Activated CD4-positive, alpha-beta T cell treated with anti-CD3 and anti-CD28 coated beads, Interleukin-2, amount 10 ng/mL, durations not matched to agents 7 days and 5 days (primary cell): ENCODE measurements at regions not wholly inside any gene's neighbourhood (a gene's known extent, or its start where the extent isn't known, plus 50 kb on each side); places are given as distances from the start of the nearest gene placed in this dataset.
"Not testable (repeated sequence)": the region's sequence is repeated elsewhere in the genome, so short reads cannot be mapped to it uniquely, and the experiment has no call there.

ENCODE experiments used
- CTCF ChIA-PET: fragments of 350-600 bp; sonication (Branson Sonifier 250); formaldehyde crosslinking; loops from one replicate; lab custom pipeline; 2021; ENCODE audit warnings: antibody characterized with exemption; lab: Charles Lee
- POLR2A ChIA-PET: fragments of 350-600 bp; sonication (Branson Sonifier 250); formaldehyde crosslinking; loops from one replicate; lab custom pipeline; 2021; ENCODE audit warnings: antibody characterized with exemption; lab: Charles Lee
- DNase-seq: peaks from one replicate; pipeline ENCODE4 v3.0.0-alpha.2; 2020
- H3K27ac Mint-ChIP-seq: one replicate; pipeline ENCODE4 v1.8.0; 2021; ENCODE audit warnings: mild to moderate bottlenecking, moderate library complexity, mixed read lengths
- H3K27me3 Mint-ChIP-seq: one replicate; pipeline ENCODE4 v1.8.0; 2021; ENCODE audit warnings: mixed read lengths
- H3K36me3 Mint-ChIP-seq: one replicate; pipeline ENCODE4 v1.8.0; 2021; ENCODE audit warnings: low read depth, mixed read lengths
- H3K4me1 Mint-ChIP-seq: one replicate; pipeline ENCODE4 v1.8.0; 2021; ENCODE audit warnings: mixed read lengths
- H3K4me3 Mint-ChIP-seq: one replicate; pipeline ENCODE4 v1.8.0; 2021; ENCODE audit warnings: mild to moderate bottlenecking, moderate library complexity, mixed read lengths
- H3K9me3 Mint-ChIP-seq: one replicate; pipeline ENCODE4 v1.8.0; 2021; ENCODE audit warnings: mixed read lengths

GRCh38 chr20:7137395-7138151 is 370.1 kb downstream of the BMP2 start:
- H3K27me3 Mint-ChIP-seq, result no peaks in the 10 kb centered on the region
- DNase-seq, result no peak
- CTCF ChIA-PET, result no interaction called here
- no peaks in the 10 kb centered on the region for H3K9me3 Mint-ChIP-seq
- POLR2A ChIA-PET, result no interaction called here
- H3K36me3 Mint-ChIP-seq, result no peaks in the 10 kb centered on the region
- no peak overlapping the region for H3K27ac Mint-ChIP-seq
- no peaks in the 10 kb centered on the region for H3K4me1 Mint-ChIP-seq
- H3K4me3 Mint-ChIP-seq, result no peak overlapping the region

GRCh38 chr20:7144464-7144863 is 377.0 kb downstream of the BMP2 start:
- POLR2A ChIA-PET, result no interaction called here
- CTCF ChIA-PET, result no interaction called here
- no peaks in the 10 kb centered on the region for H3K36me3 Mint-ChIP-seq
- no peaks in the 10 kb centered on the region for H3K4me1 Mint-ChIP-seq
- H3K4me3 Mint-ChIP-seq, result no peak overlapping the region
- no peak overlapping the region for H3K27ac Mint-ChIP-seq
- no peaks in the 10 kb centered on the region for H3K27me3 Mint-ChIP-seq
- peaks cover 5% of the 10 kb centered on the region for H3K9me3 Mint-ChIP-seq
- DNase-seq, result no peak

GRCh38 chr20:7146552-7147219 is 379.2 kb downstream of the BMP2 start:
- no peak overlapping the region for H3K27ac Mint-ChIP-seq
- ChIA-PET CTCF (no interaction called here), POLR2A (no interaction called here)
- no peaks in the 10 kb centered on the region for H3K4me1 Mint-ChIP-seq
- DNase-seq, result no peak
- no peak overlapping the region for H3K4me3 Mint-ChIP-seq
- no peaks in the 10 kb centered on the region for H3K36me3 Mint-ChIP-seq
- peaks cover 10% of the 10 kb centered on the region for H3K9me3 Mint-ChIP-seq
- H3K27me3 Mint-ChIP-seq, result no peaks in the 10 kb centered on the region

- H3K4me3 Mint-ChIP-seq, result no peak overlapping the region
- no peaks in the 10 kb centered on the region for H3K4me1 Mint-ChIP-seq
- H3K27me3 Mint-ChIP-seq, result no peaks in the 10 kb centered on the region
- H3K27ac Mint-ChIP-seq, result no peak overlapping the region
- CTCF ChIA-PET, result no interaction called here
- H3K9me3 Mint-ChIP-seq, result peaks cover 10% of the 10 kb centered on the region
- POLR2A ChIA-PET, result no interaction called here
- no peak for DNase-seq
- H3K36me3 Mint-ChIP-seq, result no peaks in the 10 kb centered on the region
Observed at GRCh38 chr20:7147220-7147601, 379.7 kb downstream of the BMP2 start.

- Mint-ChIP-seq H3K4me1 (no peaks in the 10 kb centered on the region), H3K27me3 (no peaks in the 10 kb centered on the region), H3K9me3 (peaks cover 10% of the 10 kb centered on the region), H3K36me3 (no peaks in the 10 kb centered on the region), H3K27ac (no peak overlapping the region), H3K4me3 (no peak overlapping the region)
- no peak for DNase-seq
- ChIA-PET POLR2A (no interaction called here), CTCF (no interaction called here)
Observed at GRCh38 chr20:7151676-7152470, 384.4 kb downstream of the BMP2 start.

- H3K4me1 Mint-ChIP-seq, result no peaks in the 10 kb centered on the region
- H3K27ac Mint-ChIP-seq, result no peak overlapping the region
- POLR2A ChIA-PET, result no interaction called here
- DNase-seq, result no peak
- no peaks in the 10 kb centered on the region for H3K9me3 Mint-ChIP-seq
- H3K27me3 Mint-ChIP-seq, result no peaks in the 10 kb centered on the region
- H3K4me3 Mint-ChIP-seq, result no peak overlapping the region
- H3K36me3 Mint-ChIP-seq, result no peaks in the 10 kb centered on the region
- CTCF ChIA-PET, result no interaction called here
Observed at GRCh38 chr20:7155282-7155681, 387.8 kb downstream of the BMP2 start.

- H3K27me3 Mint-ChIP-seq, result no peaks in the 10 kb centered on the region
- no peak overlapping the region for H3K4me3 Mint-ChIP-seq
- ChIA-PET CTCF (no interaction called here), POLR2A (no interaction called here)
- no peaks in the 10 kb centered on the region for H3K9me3 Mint-ChIP-seq
- H3K27ac Mint-ChIP-seq, result no peak overlapping the region
- H3K4me1 Mint-ChIP-seq, result no peaks in the 10 kb centered on the region
- no peak for DNase-seq
- no peaks in the 10 kb centered on the region for H3K36me3 Mint-ChIP-seq
Observed at GRCh38 chr20:7155794-7156193, 388.3 kb downstream of the BMP2 start.

- Mint-ChIP-seq H3K27ac (no peak overlapping the region), H3K9me3 (peaks cover 6% of the 10 kb centered on the region)
- CTCF ChIA-PET, result no interaction called here
Observed at GRCh38 chr20:7159903-7160302, 392.4 kb downstream of the BMP2 start.

GRCh38 chr20:7161690-7162089 is 394.2 kb downstream of the BMP2 start:
- H3K27me3 Mint-ChIP-seq, result no peaks in the 10 kb centered on the region
- CTCF ChIA-PET, result interaction anchor here (0.6 kb wide), 1 partner anchor 18 kb away, joined by 3 read pairs; no protein-coding TSS in a partner anchor

More at GRCh38 chr20:7159903-7160302, 392.4 kb downstream of the BMP2 start:
- DNase-seq, result no peak
- Mint-ChIP-seq H3K4me3 (no peak overlapping the region), H3K36me3 (no peaks in the 10 kb centered on the region), H3K4me1 (no peaks in the 10 kb centered on the region), H3K27me3 (no peaks in the 10 kb centered on the region)
- POLR2A ChIA-PET, result no interaction called here

GRCh38 chr20:7171911-7172310 is 404.4 kb downstream of the BMP2 start:
- Mint-ChIP-seq H3K9me3 (no peaks in the 10 kb centered on the region), H3K36me3 (no peaks in the 10 kb centered on the region), H3K4me1 (no peaks in the 10 kb centered on the region), H3K27ac (no peak overlapping the region), H3K4me3 (no peak overlapping the region), H3K27me3 (no peaks in the 10 kb centered on the region)
- no peak for DNase-seq
- ChIA-PET CTCF (no interaction called here), POLR2A (no interaction called here)

More at GRCh38 chr20:7161690-7162089, 394.2 kb downstream of the BMP2 start:
- no peak overlapping the region for H3K27ac Mint-ChIP-seq
- POLR2A ChIA-PET, result no interaction called here
- H3K9me3 Mint-ChIP-seq, result peaks cover 10% of the 10 kb centered on the region
- DNase-seq, result no peak
- no peak overlapping the region for H3K4me3 Mint-ChIP-seq
- H3K36me3 Mint-ChIP-seq, result no peaks in the 10 kb centered on the region
- no peaks in the 10 kb centered on the region for H3K4me1 Mint-ChIP-seq

GRCh38 chr20:7174554-7174953 is 407.1 kb downstream of the BMP2 start:
- no peak overlapping the region for H3K4me3 Mint-ChIP-seq
- no peaks in the 10 kb centered on the region for H3K27me3 Mint-ChIP-seq
- H3K27ac Mint-ChIP-seq, result no peak overlapping the region
- H3K4me1 Mint-ChIP-seq, result no peaks in the 10 kb centered on the region
- POLR2A ChIA-PET, result no interaction called here
- no peaks in the 10 kb centered on the region for H3K36me3 Mint-ChIP-seq
- DNase-seq, result no peak
- H3K9me3 Mint-ChIP-seq, result peaks cover 4% of the 10 kb centered on the region
- CTCF ChIA-PET, result no interaction called here

- DNase-seq, H3K27me3 Mint-ChIP-seq, H3K4me3 Mint-ChIP-seq, POLR2A ChIA-PET, H3K36me3 Mint-ChIP-seq, CTCF ChIA-PET, H3K9me3 Mint-ChIP-seq, H3K27ac Mint-ChIP-seq, H3K4me1 Mint-ChIP-seq: not testable (repeated sequence)
Observed at GRCh38 chr20:7175827-7176226, 408.3 kb downstream of the BMP2 start.

GRCh38 chr20:7178004-7178403 is 410.5 kb downstream of the BMP2 start:
- no peak for DNase-seq
- Mint-ChIP-seq H3K9me3 (peaks cover 9% of the 10 kb centered on the region), H3K27ac (no peak overlapping the region), H3K27me3 (no peaks in the 10 kb centered on the region), H3K4me1 (no peaks in the 10 kb centered on the region), H3K36me3 (no peaks in the 10 kb centered on the region), H3K4me3 (no peak overlapping the region)
- ChIA-PET CTCF (no interaction called here), POLR2A (no interaction called here)
